Stomach (tissue), 8 donors: ENCODE measurements at regions not wholly inside any gene's neighbourhood (a gene's known extent, or its start where the extent isn't known, plus 50 kb on each side); places are given as distances from the start of the nearest gene placed in this dataset.

Source experiments
- DNase-seq, 2 donors: peaks; one replicate each; pipeline versions ENCODE4 v3.0.0 to v3.0.0-alpha.2; 2013 to 2019
- H3K27ac ChIP-seq, 5 donors: fragments of 200-600 bp in 4 of 5; sonication (generic) in 4 of 5; one replicate each; pipeline ENCODE4 v1.5.1; 2013 to 2019; ENCODE audit warnings: mild to moderate bottlenecking in 1 of 5, moderate library complexity in 1 of 5
- H3K27me3 ChIP-seq, 3 donors: fragments of 200-600 bp; sonication (generic); one replicate each; pipeline ENCODE4 v1.5.1; 2017 to 2019; ENCODE audit warnings: mixed run types in 1 of 3
- H3K36me3 ChIP-seq, 4 donors: fragments of 200-600 bp; sonication (generic); 1 replicate in 3 of 4; 2 replicates in 1 of 4; pipeline ENCODE4 v1.5.1; 2016 to 2019
- H3K4me1 ChIP-seq, 4 donors: fragments of 200-600 bp; sonication (generic); one replicate each; pipeline ENCODE4 v1.5.1; 2016 to 2019
- H3K4me3 ChIP-seq, 4 donors: fragments of 200-600 bp; sonication (generic) in 3 of 4; one replicate each; pipeline ENCODE4 v1.5.1; 2016 to 2019; ENCODE audit warnings: mild to moderate bottlenecking in 1 of 4
- H3K9me3 ChIP-seq, 4 donors: fragments of 200-600 bp; sonication (generic); one replicate each; pipeline ENCODE4 v1.5.1; 2016 to 2019
- EP300 ChIP-seq: sonication (generic); formaldehyde crosslinking; IDR thresholded peaks from one replicate; pipeline ENCODE4 v1.6.1; 2017; ENCODE audit warnings: antibody characterized with exemption
- POLR2A ChIP-seq, 4 donors: fragments of 450-650 bp; IDR thresholded peaks; one replicate each; pipeline ENCODE4 v1.6.1; 2016; ENCODE audit warnings: antibody characterized with exemption in 4 of 4, control low read depth in 2 of 4, mild to moderate bottlenecking in 1 of 4, moderate library complexity in 1 of 4
- POLR2AphosphoS5 ChIP-seq, 3 donors: sonication (generic); formaldehyde crosslinking; IDR thresholded peaks; one replicate each; pipeline ENCODE4 v1.6.1; 2016; ENCODE audit warnings: antibody characterized with exemption in 3 of 3
- WGBS, 5 donors: extraction: QIAGEN DNeasy Blood & Tissue Kit in 3 of 5; methylation state at CpG; one replicate each; pipeline versions ENCODE4 v1.1.5 to v1.1.7; 2013 to 2018; 5-methylcytosine and 5-hydroxymethylcytosine counted together
- intact Hi-C: fragments of 100-400 bp; cut with DNase I; formaldehyde crosslinking; loops from one replicate; pipeline ENCODE4 v1.15.1; 2023; ENCODE audit warnings: low total_unique reads
- TF ChIP-seq, protein P1 (sequence below), 7 experiments: fragments of 450-650 bp in 4 of 7; fragments of 200-600 bp in 3 of 7; sonication (generic) in 3 of 7; IDR thresholded peaks; one replicate each; pipeline ENCODE4 v1.5.1; 2016 to 2019; ENCODE audit warnings: antibody characterized with exemption in 7 of 7, control low read depth in 2 of 7, mild to moderate bottlenecking in 1 of 7
- donor health status: healthy with polysubstance abuse.
- donor health status: Bipolar disorder and iron deficiency.
- donor health status: healthy.

DNA sequence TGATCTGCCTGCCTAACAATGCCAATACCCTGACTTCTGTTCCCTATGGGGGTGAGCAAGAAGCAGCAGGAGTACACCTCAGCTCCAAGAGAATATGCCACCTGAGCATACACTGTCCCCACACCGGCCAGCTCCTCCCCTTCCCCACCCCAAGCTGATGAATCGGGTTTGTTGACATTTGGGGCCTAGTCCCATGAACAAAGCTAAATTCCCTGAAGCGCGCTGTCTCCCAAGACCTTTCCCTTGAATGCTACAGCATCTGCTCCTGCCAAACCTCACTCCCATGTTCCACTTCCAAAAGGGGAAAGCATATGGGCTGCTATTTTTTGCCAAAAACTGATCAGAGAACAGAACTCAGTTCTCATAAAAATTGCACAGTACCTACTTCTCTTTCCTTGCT, 220.4 kb upstream of the CAMK1G start:
- H3K27ac ChIP-seq: no peak overlapping the region
- intact Hi-C loops: no loop called here
- H3K4me3 ChIP-seq: no peak overlapping the region
- no peaks in the 10 kb centered on the region for H3K27me3 ChIP-seq
- no peaks in the 10 kb centered on the region for H3K4me1 ChIP-seq
- DNase-seq: peak in 1 of 2 donors; percentile 45
- 41 to 55% (median 46%) methylated on average over 4 of the region's 4 CpGs for WGBS, 5 donors
- TF ChIP-seq, protein P1, sequence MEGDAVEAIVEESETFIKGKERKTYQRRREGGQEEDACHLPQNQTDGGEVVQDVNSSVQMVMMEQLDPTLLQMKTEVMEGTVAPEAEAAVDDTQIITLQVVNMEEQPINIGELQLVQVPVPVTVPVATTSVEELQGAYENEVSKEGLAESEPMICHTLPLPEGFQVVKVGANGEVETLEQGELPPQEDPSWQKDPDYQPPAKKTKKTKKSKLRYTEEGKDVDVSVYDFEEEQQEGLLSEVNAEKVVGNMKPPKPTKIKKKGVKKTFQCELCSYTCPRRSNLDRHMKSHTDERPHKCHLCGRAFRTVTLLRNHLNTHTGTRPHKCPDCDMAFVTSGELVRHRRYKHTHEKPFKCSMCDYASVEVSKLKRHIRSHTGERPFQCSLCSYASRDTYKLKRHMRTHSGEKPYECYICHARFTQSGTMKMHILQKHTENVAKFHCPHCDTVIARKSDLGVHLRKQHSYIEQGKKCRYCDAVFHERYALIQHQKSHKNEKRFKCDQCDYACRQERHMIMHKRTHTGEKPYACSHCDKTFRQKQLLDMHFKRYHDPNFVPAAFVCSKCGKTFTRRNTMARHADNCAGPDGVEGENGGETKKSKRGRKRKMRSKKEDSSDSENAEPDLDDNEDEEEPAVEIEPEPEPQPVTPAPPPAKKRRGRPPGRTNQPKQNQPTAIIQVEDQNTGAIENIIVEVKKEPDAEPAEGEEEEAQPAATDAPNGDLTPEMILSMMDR (IDR thresholded peaks at IDR 0.05): no peak
- TF ChIP-seq POLR2A (IDR thresholded peaks at IDR 0.05) (no peak), POLR2AphosphoS5 (IDR thresholded peaks at IDR 0.05) (no peak), EP300 (no peak)
- H3K36me3 ChIP-seq: no peaks in the 10 kb centered on the region
- H3K9me3 ChIP-seq: peaks cover 0 to 5% (median 0%) of the 10 kb centered on the region in 4 donors

DNA sequence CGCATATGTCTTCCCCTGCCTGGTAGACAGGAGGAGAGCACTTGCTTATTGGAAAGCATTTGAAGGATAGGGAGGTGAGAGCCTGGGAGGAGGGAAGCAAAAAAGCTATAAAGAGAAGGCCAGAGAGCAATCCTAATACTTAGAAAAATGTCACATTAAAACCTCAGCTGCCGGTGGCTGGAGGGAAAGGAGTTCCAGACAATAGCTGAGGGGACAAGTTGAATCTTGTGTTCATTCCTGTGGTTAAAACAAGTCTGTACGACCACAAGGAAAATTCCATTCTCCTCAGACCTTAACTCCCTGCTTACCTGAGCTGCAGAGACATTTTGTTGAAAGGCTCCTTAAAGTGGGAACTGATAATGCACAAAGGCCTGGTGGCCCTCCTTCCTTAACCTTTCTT, 218.8 kb upstream of the CAMK1G start:
- Histone ChIP-seq H3K27ac (no peak overlapping the region), H3K4me1 (no peaks in the 10 kb centered on the region), H3K36me3 (no peaks in the 10 kb centered on the region), H3K27me3 (no peaks in the 10 kb centered on the region), H3K4me3 (no peak overlapping the region), H3K9me3 (peaks cover 0 to 5% (median 0%) of the 10 kb centered on the region in 4 donors)
- no peak for TF ChIP-seq POLR2A (IDR thresholded peaks at IDR 0.05)
- TF ChIP-seq, protein P1 (IDR thresholded peaks at IDR 0.05): no peak
- no peak for TF ChIP-seq EP300
- TF ChIP-seq POLR2AphosphoS5 (IDR thresholded peaks at IDR 0.05): no peak
- intact Hi-C loops: no loop called here
- 57 to 77% (median 71%) methylated on average over 3 of the region's 3 CpGs for WGBS, 5 donors
- no peak for DNase-seq

- Histone ChIP-seq H3K27ac (no peak overlapping the region), H3K27me3 (no peaks in the 10 kb centered on the region), H3K9me3 (peaks cover 0 to 5% (median 0%) of the 10 kb centered on the region in 4 donors), H3K36me3 (no peaks in the 10 kb centered on the region), H3K4me1 (no peaks in the 10 kb centered on the region), H3K4me3 (no peak overlapping the region)
- intact Hi-C loops: no loop called here
- 78 to 87% (median 84%) methylated on average over 7 of the region's 7 CpGs for WGBS, 5 donors
- TF ChIP-seq, protein P1 (IDR thresholded peaks at IDR 0.05): no peak
- no peak for TF ChIP-seq EP300
- TF ChIP-seq POLR2AphosphoS5 (IDR thresholded peaks at IDR 0.05): no peak
- no peak for TF ChIP-seq POLR2A (IDR thresholded peaks at IDR 0.05)
- DNase-seq: no peak
Observed at GRCh38 chr1:209367061-209367772, 216.3 kb upstream of the CAMK1G start.

- no peak overlapping the region for H3K27ac ChIP-seq
Observed at GRCh38 chr1:209368864-209369598, 214.5 kb upstream of the CAMK1G start.

More at GRCh38 chr1:209368864-209369598, 214.5 kb upstream of the CAMK1G start:
- intact Hi-C loops: no loop called here
- peak in 1 of 2 donors; percentile 90 for DNase-seq
- H3K9me3 ChIP-seq: peaks cover 0 to 5% (median 0%) of the 10 kb centered on the region in 4 donors
- H3K4me3 ChIP-seq: no peak overlapping the region
- no peaks in the 10 kb centered on the region for H3K4me1 ChIP-seq
- TF ChIP-seq, protein P1 (IDR thresholded peaks at IDR 0.05): no peak
- TF ChIP-seq POLR2A (IDR thresholded peaks at IDR 0.05) (no peak), EP300 (no peak), POLR2AphosphoS5 (IDR thresholded peaks at IDR 0.05) (no peak)
- no peaks in the 10 kb centered on the region for H3K36me3 ChIP-seq
- H3K27me3 ChIP-seq: no peaks in the 10 kb centered on the region
- 51 to 70% (median 64%) methylated on average over 8 of the region's 8 CpGs for WGBS, 5 donors
